SU-DHL-6 (cell line): ENCODE measurements at regions not wholly inside any gene's neighbourhood (a gene's known extent, or its start where the extent isn't known, plus 50 kb on each side); places are given as distances from the start of the nearest gene placed in this dataset.

Experiments used
- CTCF ChIP-seq: fragments of 200-600 bp; sonication (generic); IDR thresholded peaks from one replicate; pipeline ENCODE4 v1.5.1; 2017; ENCODE audit warnings: antibody characterized with exemption, mild to moderate bottlenecking, low read length, moderate library complexity; ENCODE audit not compliant: insufficient read depth, poor library complexity, severe bottlenecking
- EZH2phosphoT487 ChIP-seq: fragments of 200-600 bp; sonication (generic), shearing (Covaris generic); conservative IDR thresholded peaks from 2 replicates; pipeline ENCODE4 v1.6.1; 2018; ENCODE audit warnings: mild to moderate bottlenecking, antibody characterized with exemption, low read length, moderate library complexity, mixed read lengths

- TF ChIP-seq CTCF (no peak), EZH2phosphoT487 (no peak)
These were observed 175.0 kb downstream of the KLF13 start for GRCh38 chr15:31501536-31502157.
